Kidney epithelial cell (primary cell): ENCODE measurements at regions not wholly inside any gene's neighbourhood (a gene's known extent, or its start where the extent isn't known, plus 50 kb on each side); places are given as distances from the start of the nearest gene placed in this dataset.

Source experiments
- DNase-seq: peaks from one replicate; pipeline ENCODE4 v3.0.0-alpha.2; 2010; ENCODE audit warnings: low read depth
- H3K27me3 ChIP-seq: 2 replicates; pipeline ENCODE4 v1.6.0; 2011; ENCODE audit warnings: low read length; ENCODE audit not compliant: control insufficient read depth, insufficient read depth
- H3K36me3 ChIP-seq: 2 replicates; pipeline ENCODE4 v1.5.1; 2011; ENCODE audit warnings: low read length; ENCODE audit not compliant: control insufficient read depth, insufficient read depth
- H3K4me3 ChIP-seq: 2 replicates; pipeline ENCODE4 v1.5.1; 2011; ENCODE audit warnings: low read depth, mild to moderate bottlenecking, control low read depth, low read length
- CTCF ChIP-seq: IDR thresholded peaks from 2 replicates; pipeline ENCODE4 v1.5.1; 2011; ENCODE audit warnings: mild to moderate bottlenecking, moderate library complexity, low read length, control low read depth, inconsistent platforms; ENCODE audit not compliant: insufficient read depth, poor library complexity, severe bottlenecking

GRCh38 chr5:169350759-169351240 lies 49.9 kb upstream of the SLIT3 start:
- Histone ChIP-seq H3K36me3 (no peaks in the 10 kb centered on the region), H3K4me3 (no peak overlapping the region), H3K27me3 (no peaks in the 10 kb centered on the region)
- peak; percentile 99 for DNase-seq
- no peak for TF ChIP-seq CTCF
